ENCODE measurements at regions not wholly inside any gene's neighbourhood (a gene's known extent, or its start where the extent isn't known, plus 50 kb on each side); places are given as distances from the start of the nearest gene placed in this dataset.

DNA sequence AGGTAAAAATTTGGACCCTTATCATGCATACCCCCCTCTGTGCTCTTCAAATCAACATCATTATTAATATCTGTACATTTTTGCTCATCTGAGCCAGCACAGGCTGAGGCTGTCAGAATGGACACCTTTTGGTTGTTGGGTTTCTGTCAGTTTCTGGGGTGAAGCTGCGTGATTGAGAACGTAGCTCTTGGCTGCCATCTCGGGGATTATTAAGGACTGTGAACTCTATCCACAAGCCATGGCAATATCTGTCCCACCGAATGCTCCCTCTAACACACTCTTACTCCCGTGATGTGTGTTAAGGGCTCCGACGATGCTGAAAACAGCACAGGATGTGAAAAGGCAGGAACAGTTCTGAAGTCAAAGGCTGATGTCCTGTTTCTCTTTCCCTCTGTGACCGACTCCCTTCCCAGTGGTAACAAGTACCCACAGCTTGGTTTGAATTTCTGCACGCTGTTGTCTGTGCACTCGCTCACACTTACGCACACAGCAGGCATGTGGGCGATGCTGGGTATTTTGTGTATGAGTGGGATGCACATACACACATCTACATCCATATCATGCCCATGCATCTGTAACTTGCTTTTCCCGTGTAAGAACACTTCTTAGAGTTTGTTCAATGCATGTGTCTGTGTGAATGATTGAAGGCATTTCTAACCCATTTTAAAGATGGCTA is 405.6 kb downstream of the TMEM121 start:
- TF ChIP-seq, protein P1, sequence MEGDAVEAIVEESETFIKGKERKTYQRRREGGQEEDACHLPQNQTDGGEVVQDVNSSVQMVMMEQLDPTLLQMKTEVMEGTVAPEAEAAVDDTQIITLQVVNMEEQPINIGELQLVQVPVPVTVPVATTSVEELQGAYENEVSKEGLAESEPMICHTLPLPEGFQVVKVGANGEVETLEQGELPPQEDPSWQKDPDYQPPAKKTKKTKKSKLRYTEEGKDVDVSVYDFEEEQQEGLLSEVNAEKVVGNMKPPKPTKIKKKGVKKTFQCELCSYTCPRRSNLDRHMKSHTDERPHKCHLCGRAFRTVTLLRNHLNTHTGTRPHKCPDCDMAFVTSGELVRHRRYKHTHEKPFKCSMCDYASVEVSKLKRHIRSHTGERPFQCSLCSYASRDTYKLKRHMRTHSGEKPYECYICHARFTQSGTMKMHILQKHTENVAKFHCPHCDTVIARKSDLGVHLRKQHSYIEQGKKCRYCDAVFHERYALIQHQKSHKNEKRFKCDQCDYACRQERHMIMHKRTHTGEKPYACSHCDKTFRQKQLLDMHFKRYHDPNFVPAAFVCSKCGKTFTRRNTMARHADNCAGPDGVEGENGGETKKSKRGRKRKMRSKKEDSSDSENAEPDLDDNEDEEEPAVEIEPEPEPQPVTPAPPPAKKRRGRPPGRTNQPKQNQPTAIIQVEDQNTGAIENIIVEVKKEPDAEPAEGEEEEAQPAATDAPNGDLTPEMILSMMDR (IDR thresholded peaks at IDR 0.05), result no peak
- no peak for TF ChIP-seq POLR2A (IDR thresholded peaks at IDR 0.05)
